GM23338 (cell line): ENCODE measurements at regions not wholly inside any gene's neighbourhood (a gene's known extent, or its start where the extent isn't known, plus 50 kb on each side); places are given as distances from the start of the nearest gene placed in this dataset.

ENCODE experiments used
- ATAC-seq: fragments of 200-7000 bp; cut with Tn5 transposase; 3 replicates; pipeline ENCODE4 v1.9.1; 2020
- DNase-seq: peaks from one replicate; pipeline ENCODE4 v3.0.0-alpha.2; 2015; ENCODE audit warnings: low spot score
- H2AFZ ChIP-seq: fragments of 200-600 bp; sonication (generic); 2 replicates; pipeline ENCODE4 v1.8.0; 2016; ENCODE audit warnings: antibody characterized with exemption, mild to moderate bottlenecking, moderate library complexity
- H3F3A ChIP-seq: fragments of 200-600 bp; sonication (generic); replicated peaks from 2 replicates; pipeline ENCODE4 v1.8.0; 2017; ENCODE audit warnings: antibody characterized with exemption, mixed run types, low read depth
- H3K27ac ChIP-seq: fragments of 200-600 bp; sonication (generic); 2 replicates; pipeline ENCODE4 v1.6.1; 2016; ENCODE audit warnings: low read depth
- H3K27me3 ChIP-seq: fragments of 200-600 bp; sonication (generic); 2 replicates; pipeline ENCODE4 v1.8.0; 2016; ENCODE audit warnings: mild to moderate bottlenecking, mixed run types, moderate library complexity; ENCODE audit not compliant: insufficient read depth
- H3K36me3 ChIP-seq: fragments of 200-600 bp; sonication (generic); 2 replicates; pipeline ENCODE4 v1.8.0; 2016; ENCODE audit warnings: mild to moderate bottlenecking; ENCODE audit not compliant: insufficient read depth
- H3K4me1 ChIP-seq: fragments of 200-600 bp; sonication (generic); 2 replicates; pipeline ENCODE4 v1.8.0; 2016; ENCODE audit warnings: mild to moderate bottlenecking, moderate library complexity; ENCODE audit not compliant: insufficient read depth
- H3K4me2 ChIP-seq: fragments of 200-600 bp; sonication (generic); 2 replicates; pipeline ENCODE4 v1.7.1; 2017; ENCODE audit warnings: mixed run types
- H3K4me3 ChIP-seq: fragments of 200-600 bp; sonication (generic); 2 replicates; pipeline ENCODE4 v1.6.1; 2016; ENCODE audit warnings: mixed run types
- H3K79me2 ChIP-seq: fragments of 200-600 bp; sonication (generic); replicated peaks from 2 replicates; pipeline ENCODE4 v1.8.0; 2017; ENCODE audit warnings: mild to moderate bottlenecking; ENCODE audit not compliant: insufficient read depth
- H3K9me2 ChIP-seq: fragments of 200-600 bp; sonication (generic); 2 replicates; pipeline ENCODE4 v1.8.0; 2017; ENCODE audit not compliant: insufficient read depth
- H4K20me1 ChIP-seq: fragments of 200-600 bp; sonication (generic); replicated peaks from 2 replicates; pipeline ENCODE4 v1.8.0; 2017; ENCODE audit warnings: mild to moderate bottlenecking; ENCODE audit not compliant: insufficient read depth
- H3K27ac Mint-ChIP-seq: 2 replicates; pipeline ENCODE4 v1.8.0; 2020; ENCODE audit warnings: inconsistent platforms, mild to moderate bottlenecking, moderate library complexity, mixed read lengths
- H3K27me3 Mint-ChIP-seq: 3 replicates; pipeline ENCODE4 v1.8.0; 2022; ENCODE audit warnings: low read depth, mild to moderate bottlenecking, moderate library complexity, mixed read lengths, inconsistent platforms; ENCODE audit not compliant: insufficient read depth, poor library complexity
- H3K36me3 Mint-ChIP-seq: 3 replicates; pipeline ENCODE4 v1.8.0; 2021; ENCODE audit warnings: low read depth, mild to moderate bottlenecking, inconsistent platforms, moderate library complexity, mixed read lengths
- H3K4me1 Mint-ChIP-seq: 3 replicates; pipeline ENCODE4 v1.8.0; 2020; ENCODE audit warnings: mild to moderate bottlenecking, inconsistent platforms, mixed read lengths
- H3K4me3 Mint-ChIP-seq: 3 replicates; pipeline ENCODE4 v1.8.0; 2021; ENCODE audit warnings: moderate library complexity, mild to moderate bottlenecking, inconsistent platforms, mixed read lengths
- H3K9me3 Mint-ChIP-seq: 3 replicates; pipeline ENCODE4 v1.8.0; 2020; ENCODE audit warnings: moderate library complexity, mild to moderate bottlenecking, inconsistent platforms, mixed read lengths
- CREB1 ChIP-seq: fragments of 250-450 bp; sonication (Bioruptor Pico); IDR thresholded peaks from 2 replicates; pipeline ENCODE4 v1.5.0; 2020; ENCODE audit warnings: low read depth, mild to moderate bottlenecking, moderate library complexity
- EZH2 ChIP-seq: fragments of 200-600 bp; sonication (generic); IDR thresholded peaks from one replicate; pipeline ENCODE4 v1.8.0; 2017; ENCODE audit warnings: antibody characterized with exemption, mild to moderate bottlenecking, low read depth; ENCODE audit not compliant: unreplicated experiment
- EZH2phosphoT487 ChIP-seq: fragments of 200-600 bp; sonication (generic); IDR thresholded peaks from one replicate; pipeline ENCODE4 v1.8.1; 2018; ENCODE audit warnings: antibody characterized with exemption; ENCODE audit not compliant: unreplicated experiment
- NANOG ChIP-seq: IDR thresholded peaks from 2 replicates; pipeline ENCODE4 v1.6.1; 2016; ENCODE audit warnings: antibody characterized with exemption, borderline replicate concordance
- ZNF114 ChIP-seq: fragments of 250-450 bp; sonication (Bioruptor Pico); IDR thresholded peaks from 2 replicates; pipeline ENCODE4 v1.5.0; 2020; ENCODE audit warnings: mild to moderate bottlenecking, moderate library complexity
- ZNF331 ChIP-seq: fragments of 250-450 bp; sonication (Bioruptor Pico); IDR thresholded peaks from 2 replicates; pipeline ENCODE4 v1.5.0; 2020; ENCODE audit warnings: low read depth, mild to moderate bottlenecking, moderate library complexity
- TF ChIP-seq, protein P1 (sequence below), 2 experiments: fragments of 200-600 bp in 1 of 2; sonication (generic) in 1 of 2; conservative IDR thresholded peaks; 2 replicates each; pipeline versions ENCODE4 v1.5.1 to v1.6.1; 2016 to 2017; ENCODE audit warnings: antibody characterized with exemption in 2 of 2, low read depth in 2 of 2, mild to moderate bottlenecking in 2 of 2, moderate library complexity in 1 of 2
- TF ChIP-seq, protein P2 (sequence below): fragments of 250-450 bp; sonication (Bioruptor Pico); IDR thresholded peaks from 2 replicates; pipeline ENCODE4 v1.5.0; 2020; ENCODE audit warnings: mild to moderate bottlenecking, moderate library complexity

DNA sequence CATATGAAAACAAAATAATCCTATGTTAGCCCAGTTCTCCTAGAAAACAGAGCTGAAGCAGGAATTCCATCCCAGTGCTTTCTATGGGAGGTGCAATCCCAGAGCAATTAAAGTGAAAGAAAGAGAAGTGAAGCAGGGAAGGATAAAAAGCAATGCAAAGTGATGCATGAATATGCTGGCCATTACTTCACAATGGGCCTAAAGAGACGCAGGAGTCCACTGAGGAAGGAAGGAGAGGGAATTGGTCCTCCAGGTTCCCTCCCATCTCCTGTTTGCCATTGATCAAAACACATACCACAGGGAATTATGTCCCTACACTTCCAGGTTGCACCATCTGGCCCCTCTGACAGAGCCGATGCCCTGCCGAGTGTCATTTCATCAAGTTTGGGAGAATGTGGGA lies 392.2 kb upstream of the NFE2L3 start:
- Mint-ChIP-seq H3K4me1 (peaks cover 18% of the 10 kb centered on the region), H3K27ac (no peak overlapping the region), H3K9me3 (no peaks in the 10 kb centered on the region; the same call in 2 of the 3 replicates), H3K4me3 (peak overlapping the region; percentile 1; the same call in 1 of the 3 replicates), H3K36me3 (0 out of 3 replicates have a peak, but pooled peaks cover 2% of the 10 kb centered on the region), H3K27me3 (no peaks in the 10 kb centered on the region)
- DNase-seq (peak; percentile 57), ATAC-seq (peak; percentile 74)
- TF ChIP-seq, protein P1, sequence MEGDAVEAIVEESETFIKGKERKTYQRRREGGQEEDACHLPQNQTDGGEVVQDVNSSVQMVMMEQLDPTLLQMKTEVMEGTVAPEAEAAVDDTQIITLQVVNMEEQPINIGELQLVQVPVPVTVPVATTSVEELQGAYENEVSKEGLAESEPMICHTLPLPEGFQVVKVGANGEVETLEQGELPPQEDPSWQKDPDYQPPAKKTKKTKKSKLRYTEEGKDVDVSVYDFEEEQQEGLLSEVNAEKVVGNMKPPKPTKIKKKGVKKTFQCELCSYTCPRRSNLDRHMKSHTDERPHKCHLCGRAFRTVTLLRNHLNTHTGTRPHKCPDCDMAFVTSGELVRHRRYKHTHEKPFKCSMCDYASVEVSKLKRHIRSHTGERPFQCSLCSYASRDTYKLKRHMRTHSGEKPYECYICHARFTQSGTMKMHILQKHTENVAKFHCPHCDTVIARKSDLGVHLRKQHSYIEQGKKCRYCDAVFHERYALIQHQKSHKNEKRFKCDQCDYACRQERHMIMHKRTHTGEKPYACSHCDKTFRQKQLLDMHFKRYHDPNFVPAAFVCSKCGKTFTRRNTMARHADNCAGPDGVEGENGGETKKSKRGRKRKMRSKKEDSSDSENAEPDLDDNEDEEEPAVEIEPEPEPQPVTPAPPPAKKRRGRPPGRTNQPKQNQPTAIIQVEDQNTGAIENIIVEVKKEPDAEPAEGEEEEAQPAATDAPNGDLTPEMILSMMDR (conservative IDR thresholded peaks at IDR 0.05; ENCODE audit: low read depth in 2 of 2) = no peak
- TF ChIP-seq NANOG = peak; percentile 54; the same call in 1 of the 2 replicates
- no peaks in the 10 kb centered on the region for H3K36me3 ChIP-seq
- no peaks in the 10 kb centered on the region for H4K20me1 ChIP-seq
- H3K27ac ChIP-seq = peak overlapping the region; percentile 61
- no peaks in the 10 kb centered on the region for H3K79me2 ChIP-seq
- H3F3A ChIP-seq = no peaks in the 10 kb centered on the region
- no peak overlapping the region for H2AFZ ChIP-seq
- H3K4me2 ChIP-seq = peak overlapping the region; percentile 60; the same call in 1 of the 2 replicates
- peaks cover 21% of the 10 kb centered on the region for H3K4me1 ChIP-seq
- H3K4me3 ChIP-seq = no peak overlapping the region
- H3K27me3 ChIP-seq = no peaks in the 10 kb centered on the region
- peaks cover 9% of the 10 kb centered on the region; the same call in 1 of the 2 replicates for H3K9me2 ChIP-seq

DNA sequence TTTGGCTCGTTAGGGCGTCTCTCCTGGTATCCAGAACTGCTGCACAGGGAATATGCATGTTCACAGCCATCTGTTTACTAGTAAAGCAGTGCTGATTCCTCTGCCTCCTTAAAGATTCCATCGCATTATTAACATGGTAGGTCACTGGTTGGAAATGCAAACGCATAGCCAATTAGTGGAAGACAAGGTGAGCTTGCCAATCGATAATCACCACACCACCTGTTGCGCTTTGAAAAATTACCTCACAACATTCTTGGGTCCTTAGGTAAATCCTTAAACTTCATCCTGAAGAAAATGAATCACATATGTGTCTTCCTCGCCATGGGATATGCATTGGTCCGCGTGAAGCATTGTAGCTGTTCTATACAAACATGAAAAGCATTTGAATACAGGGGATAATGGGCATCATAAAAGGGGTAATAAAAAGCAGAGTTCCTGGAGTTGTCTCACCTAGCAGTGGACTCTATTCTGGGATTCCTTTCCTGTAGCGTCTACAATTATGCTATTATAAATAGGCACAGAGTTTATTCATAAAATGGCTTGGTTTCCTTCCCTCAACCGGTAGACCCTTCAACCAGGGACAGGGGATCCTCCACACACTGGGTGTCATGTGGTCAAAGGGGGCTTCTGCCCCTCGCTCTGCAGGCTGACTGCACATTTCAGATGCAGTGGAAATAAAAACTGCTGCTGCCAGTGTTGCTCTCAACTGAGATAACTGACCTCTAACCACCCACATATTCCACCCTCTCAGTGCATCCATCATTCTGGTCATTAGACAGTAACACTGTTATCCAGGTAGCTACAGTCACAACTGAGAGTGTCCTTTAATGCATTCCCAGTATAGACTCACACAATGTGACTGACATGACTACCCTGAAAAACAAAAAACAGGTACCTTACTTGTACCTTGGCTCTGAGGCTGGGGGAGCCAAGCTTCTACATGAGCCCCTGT lies 389.2 kb upstream of the NFE2L3 start:
- H3K9me2 ChIP-seq = peaks cover 9% of the 10 kb centered on the region; the same call in 1 of the 2 replicates
- no peak overlapping the region for H2AFZ ChIP-seq
- ATAC-seq (no peak), DNase-seq (no peak)
- H3K4me1 Mint-ChIP-seq = peaks cover 18% of the 10 kb centered on the region
- no peaks in the 10 kb centered on the region for H3K27me3 Mint-ChIP-seq
- peaks cover 21% of the 10 kb centered on the region for H3K4me1 ChIP-seq
- no peaks in the 10 kb centered on the region for H3F3A ChIP-seq
- H3K36me3 ChIP-seq = no peaks in the 10 kb centered on the region
- 0 out of 3 replicates have a peak, but pooled peaks cover 2% of the 10 kb centered on the region for H3K36me3 Mint-ChIP-seq
- no peak overlapping the region for H3K4me3 ChIP-seq
- no peak overlapping the region for H3K27ac Mint-ChIP-seq
- no peak overlapping the region for H3K27ac ChIP-seq
- no peaks in the 10 kb centered on the region for H3K27me3 ChIP-seq
- H4K20me1 ChIP-seq = no peaks in the 10 kb centered on the region
- H3K79me2 ChIP-seq = no peaks in the 10 kb centered on the region
- no peaks in the 10 kb centered on the region; the same call in 2 of the 3 replicates for H3K9me3 Mint-ChIP-seq
- no peak overlapping the region for H3K4me3 Mint-ChIP-seq
- no peak overlapping the region for H3K4me2 ChIP-seq
- TF ChIP-seq CREB1 (CRISPR knock-in tag) (no peak), NANOG (no peak), EZH2phosphoT487 (no peak), ZNF331 (CRISPR knock-in tag) (no peak), EZH2 (no peak), ZNF114 (CRISPR knock-in tag) (no peak)
- TF ChIP-seq, protein P2, sequence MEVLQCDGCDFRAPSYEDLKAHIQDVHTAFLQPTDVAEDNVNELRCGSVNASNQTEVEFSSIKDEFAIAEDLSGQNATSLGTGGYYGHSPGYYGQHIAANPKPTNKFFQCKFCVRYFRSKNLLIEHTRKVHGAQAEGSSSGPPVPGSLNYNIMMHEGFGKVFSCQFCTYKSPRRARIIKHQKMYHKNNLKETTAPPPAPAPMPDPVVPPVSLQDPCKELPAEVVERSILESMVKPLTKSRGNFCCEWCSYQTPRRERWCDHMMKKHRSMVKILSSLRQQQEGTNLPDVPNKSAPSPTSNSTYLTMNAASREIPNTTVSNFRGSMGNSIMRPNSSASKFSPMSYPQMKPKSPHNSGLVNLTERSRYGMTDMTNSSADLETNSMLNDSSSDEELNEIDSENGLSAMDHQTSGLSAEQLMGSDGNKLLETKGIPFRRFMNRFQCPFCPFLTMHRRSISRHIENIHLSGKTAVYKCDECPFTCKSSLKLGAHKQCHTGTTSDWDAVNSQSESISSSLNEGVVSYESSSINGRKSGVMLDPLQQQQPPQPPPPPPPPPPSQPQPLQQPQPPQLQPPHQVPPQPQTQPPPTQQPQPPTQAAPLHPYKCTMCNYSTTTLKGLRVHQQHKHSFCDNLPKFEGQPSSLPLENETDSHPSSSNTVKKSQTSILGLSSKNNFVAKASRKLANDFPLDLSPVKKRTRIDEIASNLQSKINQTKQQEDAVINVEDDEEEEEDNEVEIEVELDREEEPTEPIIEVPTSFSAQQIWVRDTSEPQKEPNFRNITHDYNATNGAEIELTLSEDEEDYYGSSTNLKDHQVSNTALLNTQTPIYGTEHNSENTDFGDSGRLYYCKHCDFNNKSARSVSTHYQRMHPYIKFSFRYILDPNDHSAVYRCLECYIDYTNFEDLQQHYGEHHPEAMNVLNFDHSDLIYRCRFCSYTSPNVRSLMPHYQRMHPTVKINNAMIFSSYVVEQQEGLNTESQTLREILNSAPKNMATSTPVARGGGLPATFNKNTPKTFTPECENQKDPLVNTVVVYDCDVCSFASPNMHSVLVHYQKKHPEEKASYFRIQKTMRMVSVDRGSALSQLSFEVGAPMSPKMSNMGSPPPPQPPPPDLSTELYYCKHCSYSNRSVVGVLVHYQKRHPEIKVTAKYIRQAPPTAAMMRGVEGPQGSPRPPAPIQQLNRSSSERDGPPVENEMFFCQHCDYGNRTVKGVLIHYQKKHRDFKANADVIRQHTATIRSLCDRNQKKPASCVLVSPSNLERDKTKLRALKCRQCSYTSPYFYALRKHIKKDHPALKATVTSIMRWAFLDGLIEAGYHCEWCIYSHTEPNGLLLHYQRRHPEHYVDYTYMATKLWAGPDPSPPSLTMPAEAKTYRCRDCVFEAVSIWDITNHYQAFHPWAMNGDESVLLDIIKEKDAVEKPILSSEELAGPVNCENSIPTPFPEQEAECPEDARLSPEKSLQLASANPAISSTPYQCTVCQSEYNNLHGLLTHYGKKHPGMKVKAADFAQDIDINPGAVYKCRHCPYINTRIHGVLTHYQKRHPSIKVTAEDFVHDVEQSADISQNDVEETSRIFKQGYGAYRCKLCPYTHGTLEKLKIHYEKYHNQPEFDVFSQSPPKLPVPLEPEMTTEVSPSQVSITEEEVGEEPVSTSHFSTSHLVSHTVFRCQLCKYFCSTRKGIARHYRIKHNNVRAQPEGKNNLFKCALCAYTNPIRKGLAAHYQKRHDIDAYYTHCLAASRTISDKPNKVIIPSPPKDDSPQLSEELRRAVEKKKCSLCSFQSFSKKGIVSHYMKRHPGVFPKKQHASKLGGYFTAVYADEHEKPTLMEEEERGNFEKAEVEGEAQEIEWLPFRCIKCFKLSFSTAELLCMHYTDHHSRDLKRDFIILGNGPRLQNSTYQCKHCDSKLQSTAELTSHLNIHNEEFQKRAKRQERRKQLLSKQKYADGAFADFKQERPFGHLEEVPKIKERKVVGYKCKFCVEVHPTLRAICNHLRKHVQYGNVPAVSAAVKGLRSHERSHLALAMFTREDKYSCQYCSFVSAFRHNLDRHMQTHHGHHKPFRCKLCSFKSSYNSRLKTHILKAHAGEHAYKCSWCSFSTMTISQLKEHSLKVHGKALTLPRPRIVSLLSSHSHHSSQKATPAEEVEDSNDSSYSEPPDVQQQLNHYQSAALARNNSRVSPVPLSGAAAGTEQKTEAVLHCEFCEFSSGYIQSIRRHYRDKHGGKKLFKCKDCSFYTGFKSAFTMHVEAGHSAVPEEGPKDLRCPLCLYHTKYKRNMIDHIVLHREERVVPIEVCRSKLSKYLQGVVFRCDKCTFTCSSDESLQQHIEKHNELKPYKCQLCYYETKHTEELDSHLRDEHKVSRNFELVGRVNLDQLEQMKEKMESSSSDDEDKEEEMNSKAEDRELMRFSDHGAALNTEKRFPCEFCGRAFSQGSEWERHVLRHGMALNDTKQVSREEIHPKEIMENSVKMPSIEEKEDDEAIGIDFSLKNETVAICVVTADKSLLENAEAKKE (CRISPR knock-in tag) = no peak
- TF ChIP-seq, protein P1 (conservative IDR thresholded peaks at IDR 0.05; ENCODE audit: low read depth in 2 of 2) = no peak
